ENCODE measurements at regions not wholly inside any gene's neighbourhood (a gene's known extent, or its start where the extent isn't known, plus 50 kb on each side); places are given as distances from the start of the nearest gene placed in this dataset.

DNA sequence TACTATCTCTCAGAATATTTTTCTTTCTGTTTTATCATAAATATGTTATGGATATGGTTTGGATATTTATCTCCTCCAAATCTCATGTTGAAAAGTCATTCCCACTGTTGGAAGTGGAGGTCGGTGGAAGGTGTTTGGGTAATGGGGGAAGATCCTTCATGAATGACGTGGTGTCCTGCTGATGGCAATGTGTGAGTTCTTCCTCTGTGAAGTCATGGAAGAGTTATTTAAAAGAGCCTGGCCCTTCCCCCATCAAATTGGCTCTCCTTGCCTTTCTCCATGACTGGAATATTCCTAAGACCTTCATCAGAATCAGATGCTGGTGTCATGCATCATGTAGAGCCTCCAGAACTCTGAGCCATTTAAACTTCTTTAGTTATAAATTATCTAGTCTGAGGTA, 1291.6 kb downstream of the FSCB start:
- Histone ChIP-seq H3K4me1 (no peaks in the 10 kb centered on the region), H3K36me3 (no peaks in the 10 kb centered on the region), H3K4me3 (no peak overlapping the region), H3K9me3 (no peaks in the 10 kb centered on the region), H3K27me3 (no peaks in the 10 kb centered on the region), H3K27ac (replicated peaks in 1 of 4) (no peak overlapping the region)
- intact Hi-C loops (cut with DNase I) = no loop called here
- TF ChIP-seq EP300 (IDR thresholded peaks at IDR 0.05) (no peak), POLR2A (IDR thresholded peaks at IDR 0.05; ENCODE audit: low read depth) (no peak), POLR2AphosphoS5 (IDR thresholded peaks at IDR 0.05) (no peak)
- TF ChIP-seq, protein P1, sequence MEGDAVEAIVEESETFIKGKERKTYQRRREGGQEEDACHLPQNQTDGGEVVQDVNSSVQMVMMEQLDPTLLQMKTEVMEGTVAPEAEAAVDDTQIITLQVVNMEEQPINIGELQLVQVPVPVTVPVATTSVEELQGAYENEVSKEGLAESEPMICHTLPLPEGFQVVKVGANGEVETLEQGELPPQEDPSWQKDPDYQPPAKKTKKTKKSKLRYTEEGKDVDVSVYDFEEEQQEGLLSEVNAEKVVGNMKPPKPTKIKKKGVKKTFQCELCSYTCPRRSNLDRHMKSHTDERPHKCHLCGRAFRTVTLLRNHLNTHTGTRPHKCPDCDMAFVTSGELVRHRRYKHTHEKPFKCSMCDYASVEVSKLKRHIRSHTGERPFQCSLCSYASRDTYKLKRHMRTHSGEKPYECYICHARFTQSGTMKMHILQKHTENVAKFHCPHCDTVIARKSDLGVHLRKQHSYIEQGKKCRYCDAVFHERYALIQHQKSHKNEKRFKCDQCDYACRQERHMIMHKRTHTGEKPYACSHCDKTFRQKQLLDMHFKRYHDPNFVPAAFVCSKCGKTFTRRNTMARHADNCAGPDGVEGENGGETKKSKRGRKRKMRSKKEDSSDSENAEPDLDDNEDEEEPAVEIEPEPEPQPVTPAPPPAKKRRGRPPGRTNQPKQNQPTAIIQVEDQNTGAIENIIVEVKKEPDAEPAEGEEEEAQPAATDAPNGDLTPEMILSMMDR (IDR thresholded peaks at IDR 0.05) = no peak
- 75% methylated on average over 2 of the region's 2 CpGs for WGBS
- DNase-seq (ENCODE audit: extremely low spot score) = no peak

DNA sequence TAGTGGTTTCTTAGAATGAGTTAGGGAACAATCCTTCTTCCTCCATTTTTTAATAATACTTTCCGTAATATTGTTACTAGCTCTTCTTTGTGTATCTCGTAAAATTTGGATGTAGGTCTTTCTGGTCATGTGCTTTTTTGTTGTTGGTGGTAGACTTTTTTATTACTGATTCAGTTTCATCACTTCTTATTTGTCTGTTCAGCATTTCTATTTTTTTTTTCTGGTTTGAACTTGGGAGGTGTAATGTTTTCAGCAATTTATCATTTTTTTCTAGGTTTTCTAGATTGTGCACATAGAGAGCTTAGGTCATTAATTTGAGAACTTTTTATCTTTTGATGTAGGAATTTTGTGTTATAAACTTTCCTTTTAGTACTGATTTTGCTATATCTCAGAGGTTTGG, 1299.9 kb downstream of the FSCB start:
- WGBS = 88% methylated on average over 2 of the region's 2 CpGs

DNA sequence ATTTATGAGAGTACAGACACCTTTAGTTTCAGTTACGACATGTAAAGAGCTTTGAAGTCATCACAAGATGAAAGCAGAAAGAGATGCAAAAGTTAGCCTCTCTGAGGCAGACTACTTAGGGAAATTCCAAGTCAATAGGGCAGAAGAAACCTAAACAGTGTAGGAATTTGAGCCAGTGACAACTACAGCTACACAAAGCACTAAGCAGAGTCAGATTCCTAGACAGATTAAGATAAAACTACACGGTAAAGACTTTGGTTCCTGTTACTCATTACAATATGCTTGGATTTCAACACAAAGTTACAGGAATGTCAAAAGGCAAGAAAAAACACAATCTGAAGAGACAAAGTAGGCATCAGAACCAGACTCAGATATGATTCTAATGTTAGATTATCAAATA, 1302.3 kb downstream of the FSCB start:
- H3K27ac ChIP-seq (replicated peaks in 1 of 4) = no peak overlapping the region
- WGBS = 53% methylated on average over 2 of the region's 2 CpGs
- H3K4me3 ChIP-seq = no peak overlapping the region
- no peaks in the 10 kb centered on the region for H3K4me1 ChIP-seq
- H3K9me3 ChIP-seq = no peaks in the 10 kb centered on the region
- TF ChIP-seq, protein P1 (IDR thresholded peaks at IDR 0.05) = no peak
- TF ChIP-seq EP300 (IDR thresholded peaks at IDR 0.05) = no peak
- no peak for TF ChIP-seq POLR2A (IDR thresholded peaks at IDR 0.05; ENCODE audit: low read depth)
- no peak for TF ChIP-seq POLR2AphosphoS5 (IDR thresholded peaks at IDR 0.05)
- H3K27me3 ChIP-seq = no peaks in the 10 kb centered on the region
- intact Hi-C loops (cut with DNase I) = no loop called here
- no peak for DNase-seq (ENCODE audit: extremely low spot score)
- H3K36me3 ChIP-seq = no peaks in the 10 kb centered on the region

More for the DNA sequence above, 1299.9 kb downstream of the FSCB start:
- Histone ChIP-seq H3K4me1 (no peaks in the 10 kb centered on the region), H3K27me3 (no peaks in the 10 kb centered on the region), H3K36me3 (no peaks in the 10 kb centered on the region), H3K4me3 (no peak overlapping the region), H3K9me3 (no peaks in the 10 kb centered on the region), H3K27ac (replicated peaks in 1 of 4) (no peak overlapping the region)
- DNase-seq (ENCODE audit: extremely low spot score) = no peak
- TF ChIP-seq POLR2AphosphoS5 (IDR thresholded peaks at IDR 0.05) = no peak
- TF ChIP-seq, protein P1 (IDR thresholded peaks at IDR 0.05) = no peak
- no peak for TF ChIP-seq EP300 (IDR thresholded peaks at IDR 0.05)
- TF ChIP-seq POLR2A (IDR thresholded peaks at IDR 0.05; ENCODE audit: low read depth) = no peak
- intact Hi-C loops (cut with DNase I) = no loop called here

DNA sequence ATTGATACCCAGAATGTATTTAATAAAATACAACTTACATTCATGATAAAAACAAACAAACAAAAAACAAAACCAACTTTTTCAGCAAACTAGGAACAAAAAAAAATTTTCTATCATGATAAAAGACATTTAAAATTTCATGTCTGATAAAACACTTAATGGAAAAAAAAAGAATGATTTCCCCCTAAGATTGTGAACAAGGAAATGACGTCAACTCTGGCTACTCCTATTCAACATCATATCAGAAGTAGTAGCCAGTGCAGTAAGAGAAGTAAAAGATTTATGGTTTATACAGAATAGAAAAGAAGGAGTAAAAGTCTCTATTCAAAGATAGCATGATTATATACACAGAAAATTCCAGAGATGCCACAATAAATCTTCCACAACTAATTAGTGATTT, 1306.6 kb downstream of the FSCB start:
- 67% methylated on average over 1 of the region's 1 CpG for WGBS
- Histone ChIP-seq H3K4me3 (no peak overlapping the region), H3K4me1 (no peaks in the 10 kb centered on the region), H3K36me3 (no peaks in the 10 kb centered on the region), H3K27me3 (no peaks in the 10 kb centered on the region), H3K9me3 (no peaks in the 10 kb centered on the region), H3K27ac (replicated peaks in 1 of 4) (no peak overlapping the region)
- intact Hi-C loops (cut with DNase I) = no loop called here
- DNase-seq (ENCODE audit: extremely low spot score) = no peak
- no peak for TF ChIP-seq POLR2AphosphoS5 (IDR thresholded peaks at IDR 0.05)
- TF ChIP-seq POLR2A (IDR thresholded peaks at IDR 0.05; ENCODE audit: low read depth) = no peak
- TF ChIP-seq EP300 (IDR thresholded peaks at IDR 0.05) = no peak
- TF ChIP-seq, protein P1 (IDR thresholded peaks at IDR 0.05) = no peak

DNA sequence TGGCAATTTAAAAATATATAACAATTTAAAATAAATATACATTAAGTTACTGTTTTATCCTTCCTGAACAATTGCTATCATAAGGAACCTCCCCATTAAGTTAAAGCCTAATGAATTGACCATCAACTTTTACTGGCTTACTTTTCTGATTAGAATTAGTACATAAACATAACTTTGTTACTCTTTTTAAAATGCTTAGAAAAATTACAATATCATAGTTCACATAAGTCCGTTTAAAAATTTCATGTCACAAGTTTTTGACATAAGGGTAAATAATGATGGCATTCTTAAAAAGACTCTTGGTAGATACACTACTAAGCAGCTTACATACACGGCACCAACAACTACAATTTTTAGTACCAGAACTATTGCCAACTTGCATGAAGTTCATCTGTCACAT, 1308.6 kb downstream of the FSCB start:
- no peaks in the 10 kb centered on the region for H3K4me1 ChIP-seq
- WGBS = 77% methylated on average over 2 of the region's 2 CpGs
- H3K27ac ChIP-seq (replicated peaks in 1 of 4) = no peak overlapping the region
- intact Hi-C loops (cut with DNase I) = no loop called here
- no peaks in the 10 kb centered on the region for H3K36me3 ChIP-seq
- TF ChIP-seq EP300 (IDR thresholded peaks at IDR 0.05) (no peak), POLR2AphosphoS5 (IDR thresholded peaks at IDR 0.05) (no peak)
- H3K9me3 ChIP-seq = no peaks in the 10 kb centered on the region
- DNase-seq (ENCODE audit: extremely low spot score) = no peak
- no peaks in the 10 kb centered on the region for H3K27me3 ChIP-seq
- no peak overlapping the region for H3K4me3 ChIP-seq
